ENCODE measurements at regions not wholly inside any gene's neighbourhood (a gene's known extent, or its start where the extent isn't known, plus 50 kb on each side); places are given as distances from the start of the nearest gene placed in this dataset.

DNA sequence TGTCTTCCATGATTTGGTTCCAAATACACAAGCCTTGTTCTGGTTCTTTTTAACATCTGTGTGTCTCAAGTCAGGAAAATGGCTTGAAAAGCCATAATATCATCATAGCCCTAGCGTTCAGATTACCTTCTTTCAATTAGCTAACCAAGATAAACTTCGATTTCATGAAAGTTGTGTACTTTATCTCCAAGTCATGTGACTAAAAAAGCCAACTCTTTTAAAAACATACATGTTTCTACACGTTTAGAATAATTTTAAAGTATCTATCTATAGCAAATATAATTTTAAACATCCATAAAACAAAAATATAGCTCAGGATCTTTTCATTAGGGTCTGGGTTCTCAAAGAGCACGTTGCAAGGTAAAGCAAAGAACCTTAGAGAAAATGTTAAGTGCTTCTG lies 261.1 kb downstream of the PRL start:
- H3K36me3 ChIP-seq (ENCODE audit: control insufficient read depth, insufficient read depth, low read length), result no peaks in the 10 kb centered on the region
- H3K27me3 Mint-ChIP-seq (ENCODE audit: low read depth in 2 of 2), result peaks cover 0 to 3% of the 10 kb centered on the region in 2 donors
- ATAC-seq (no peak), DNase-seq (no peak)
- H3K4me1 ChIP-seq (ENCODE audit: control insufficient read depth, insufficient read depth, low read length), result no peaks in the 10 kb centered on the region
- no peaks in the 10 kb centered on the region for H3K36me3 Mint-ChIP-seq
- H3K27ac ChIP-seq (ENCODE audit: low read length), result no peak overlapping the region
- WGBS (ENCODE audit: insufficient coverage), result 64% methylated on average over 3 of the region's 4 CpGs
- no peak overlapping the region for H3K4me3 Mint-ChIP-seq
- H3K4me3 ChIP-seq (ENCODE audit: low read length), result no peak overlapping the region
- no peaks in the 10 kb centered on the region for H3K4me1 Mint-ChIP-seq
- no peaks in the 10 kb centered on the region for H3K27me3 ChIP-seq (ENCODE audit: control insufficient read depth, insufficient read depth, low read length)
- TF ChIP-seq, protein P1, sequence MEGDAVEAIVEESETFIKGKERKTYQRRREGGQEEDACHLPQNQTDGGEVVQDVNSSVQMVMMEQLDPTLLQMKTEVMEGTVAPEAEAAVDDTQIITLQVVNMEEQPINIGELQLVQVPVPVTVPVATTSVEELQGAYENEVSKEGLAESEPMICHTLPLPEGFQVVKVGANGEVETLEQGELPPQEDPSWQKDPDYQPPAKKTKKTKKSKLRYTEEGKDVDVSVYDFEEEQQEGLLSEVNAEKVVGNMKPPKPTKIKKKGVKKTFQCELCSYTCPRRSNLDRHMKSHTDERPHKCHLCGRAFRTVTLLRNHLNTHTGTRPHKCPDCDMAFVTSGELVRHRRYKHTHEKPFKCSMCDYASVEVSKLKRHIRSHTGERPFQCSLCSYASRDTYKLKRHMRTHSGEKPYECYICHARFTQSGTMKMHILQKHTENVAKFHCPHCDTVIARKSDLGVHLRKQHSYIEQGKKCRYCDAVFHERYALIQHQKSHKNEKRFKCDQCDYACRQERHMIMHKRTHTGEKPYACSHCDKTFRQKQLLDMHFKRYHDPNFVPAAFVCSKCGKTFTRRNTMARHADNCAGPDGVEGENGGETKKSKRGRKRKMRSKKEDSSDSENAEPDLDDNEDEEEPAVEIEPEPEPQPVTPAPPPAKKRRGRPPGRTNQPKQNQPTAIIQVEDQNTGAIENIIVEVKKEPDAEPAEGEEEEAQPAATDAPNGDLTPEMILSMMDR (IDR thresholded peaks at IDR 0.05), result no peak
- H3K27ac Mint-ChIP-seq, result no peak overlapping the region
- no peaks in the 10 kb centered on the region for H3K9me3 ChIP-seq (ENCODE audit: control insufficient read depth, insufficient read depth, low read length)
- intact Hi-C loops (cut with micrococcal nuclease), result no loop called here
- peaks cover 0 to 4% of the 10 kb centered on the region in 2 donors for H3K9me3 Mint-ChIP-seq

DNA sequence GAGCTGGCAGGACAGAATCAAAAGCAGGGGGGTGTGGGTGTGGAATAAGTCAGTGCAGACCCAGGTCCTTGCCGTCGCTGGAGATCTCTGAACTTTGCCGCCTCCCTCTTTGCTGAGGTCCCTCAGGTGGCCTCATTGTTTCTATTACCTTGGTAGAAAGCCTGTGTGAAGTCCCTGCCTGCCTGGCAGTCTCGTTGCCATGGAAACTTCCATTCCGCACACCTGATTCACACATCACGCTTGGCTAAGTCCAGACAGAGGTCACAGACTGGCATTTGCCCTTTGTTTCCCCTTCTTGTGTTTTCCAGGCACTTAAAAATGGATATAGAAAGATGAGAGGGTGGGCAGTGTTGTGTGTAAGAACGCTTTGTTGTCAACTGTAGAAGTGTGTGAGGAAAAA lies 260.6 kb downstream of the PRL start:
- intact Hi-C loops (cut with micrococcal nuclease), result no loop called here
- DNase-seq, result peak in 1 of 2 donors; percentile 30
- no peak overlapping the region for H3K27ac Mint-ChIP-seq
- Histone ChIP-seq H3K27me3 (ENCODE audit: control insufficient read depth, insufficient read depth, low read length) (no peaks in the 10 kb centered on the region), H3K4me3 (ENCODE audit: low read length) (no peak overlapping the region), H3K4me1 (ENCODE audit: control insufficient read depth, insufficient read depth, low read length) (no peaks in the 10 kb centered on the region), H3K36me3 (ENCODE audit: control insufficient read depth, insufficient read depth, low read length) (no peaks in the 10 kb centered on the region), H3K27ac (ENCODE audit: low read length) (no peak overlapping the region), H3K9me3 (ENCODE audit: control insufficient read depth, insufficient read depth, low read length) (peaks cover 2% of the 10 kb centered on the region)
- H3K4me3 Mint-ChIP-seq, result no peak overlapping the region
- no peaks in the 10 kb centered on the region for H3K4me1 Mint-ChIP-seq
- peaks cover 0 to 4% of the 10 kb centered on the region in 2 donors for H3K9me3 Mint-ChIP-seq
- WGBS (ENCODE audit: insufficient coverage), result 56% methylated on average over 6 of the region's 7 CpGs
- no peaks in the 10 kb centered on the region for H3K36me3 Mint-ChIP-seq
- peaks cover 0 to 3% of the 10 kb centered on the region in 2 donors for H3K27me3 Mint-ChIP-seq (ENCODE audit: low read depth in 2 of 2)
- TF ChIP-seq, protein P1 (IDR thresholded peaks at IDR 0.05), result no peak
- no peak for ATAC-seq

DNA sequence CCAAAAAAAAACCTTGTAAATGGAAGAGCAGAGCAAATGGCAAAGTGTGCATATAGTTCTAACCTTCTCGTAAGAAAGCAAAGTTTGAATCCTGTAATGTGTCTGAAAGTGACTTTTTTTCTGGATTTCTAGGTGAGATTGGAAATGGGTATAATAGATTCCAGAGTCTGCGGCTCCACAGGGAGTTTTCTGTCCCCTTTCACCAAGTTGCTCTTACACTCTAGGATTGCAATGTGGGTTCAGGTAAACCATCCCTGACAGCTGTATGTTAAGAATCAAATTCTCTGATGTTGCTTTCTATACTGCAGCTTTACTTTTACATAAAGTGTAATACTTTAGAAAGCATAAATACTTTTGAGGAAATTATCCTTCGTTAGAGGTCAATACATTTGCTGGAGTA lies 260.1 kb downstream of the PRL start:
- TF ChIP-seq, protein P1 (IDR thresholded peaks at IDR 0.05), result no peak
- H3K36me3 ChIP-seq (ENCODE audit: control insufficient read depth, insufficient read depth, low read length), result no peaks in the 10 kb centered on the region
- no peak for ATAC-seq
- H3K36me3 Mint-ChIP-seq, result no peaks in the 10 kb centered on the region
- DNase-seq, result no peak
- no peak overlapping the region for H3K27ac ChIP-seq (ENCODE audit: low read length)
- H3K27me3 Mint-ChIP-seq (ENCODE audit: low read depth in 2 of 2), result peaks cover 0 to 3% of the 10 kb centered on the region in 2 donors
- H3K9me3 Mint-ChIP-seq, result peaks cover 0 to 4% of the 10 kb centered on the region in 2 donors
- H3K27ac Mint-ChIP-seq, result no peak overlapping the region
- intact Hi-C loops (cut with micrococcal nuclease), result no loop called here
- 73% methylated on average over 2 of the region's 3 CpGs for WGBS (ENCODE audit: insufficient coverage)
- H3K4me3 Mint-ChIP-seq, result no peak overlapping the region
- H3K4me3 ChIP-seq (ENCODE audit: low read length), result no peak overlapping the region
- H3K9me3 ChIP-seq (ENCODE audit: control insufficient read depth, insufficient read depth, low read length), result peaks cover 2% of the 10 kb centered on the region
- no peaks in the 10 kb centered on the region for H3K4me1 ChIP-seq (ENCODE audit: control insufficient read depth, insufficient read depth, low read length)
- no peaks in the 10 kb centered on the region for H3K4me1 Mint-ChIP-seq
- H3K27me3 ChIP-seq (ENCODE audit: control insufficient read depth, insufficient read depth, low read length), result no peaks in the 10 kb centered on the region

DNA sequence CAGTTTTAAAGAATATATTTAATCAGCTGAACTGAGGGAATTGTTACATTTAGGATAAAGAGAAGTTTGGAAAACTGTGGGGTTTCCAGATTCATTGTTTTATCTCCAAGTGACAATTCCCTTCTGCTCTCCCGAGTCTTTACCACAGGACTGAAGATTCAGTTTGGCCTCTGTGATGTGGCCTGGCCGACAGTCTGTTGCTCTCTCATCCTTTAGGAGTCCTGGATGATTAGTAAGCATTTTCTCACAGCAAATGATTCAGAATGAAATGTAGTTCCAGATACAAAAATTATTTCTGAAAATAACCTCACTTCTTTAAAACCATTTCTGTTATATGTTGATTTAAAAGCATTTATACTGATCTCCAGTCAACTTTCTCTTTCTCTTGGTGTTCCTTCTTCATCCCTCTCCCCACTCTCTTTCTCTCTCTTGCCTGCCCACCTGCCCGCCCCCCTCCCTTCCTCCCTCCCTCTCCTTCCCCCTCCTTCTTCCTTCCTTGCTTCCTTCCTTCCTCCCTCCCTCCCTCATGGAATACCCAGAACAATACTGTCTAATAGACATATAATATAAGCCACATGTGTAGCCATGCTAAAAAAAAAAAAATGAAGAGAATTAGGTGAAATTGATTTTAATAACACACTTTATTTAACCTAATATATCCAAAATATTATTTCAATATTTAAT lies 254.9 kb downstream of the PRL start:
- no peak overlapping the region for H3K27ac Mint-ChIP-seq
- TF ChIP-seq, protein P1 (IDR thresholded peaks at IDR 0.05), result no peak
- WGBS (ENCODE audit: insufficient coverage), result 80% methylated on average over 2 of the region's 3 CpGs
- peaks cover 0 to 3% of the 10 kb centered on the region in 2 donors for H3K9me3 Mint-ChIP-seq
- no peak for ATAC-seq
- Histone ChIP-seq H3K9me3 (ENCODE audit: control insufficient read depth, insufficient read depth, low read length) (peaks cover 2% of the 10 kb centered on the region), H3K4me3 (ENCODE audit: low read length) (no peak overlapping the region), H3K27ac (ENCODE audit: low read length) (no peak overlapping the region), H3K27me3 (ENCODE audit: control insufficient read depth, insufficient read depth, low read length) (no peaks in the 10 kb centered on the region), H3K4me1 (ENCODE audit: control insufficient read depth, insufficient read depth, low read length) (no peaks in the 10 kb centered on the region), H3K36me3 (ENCODE audit: control insufficient read depth, insufficient read depth, low read length) (no peaks in the 10 kb centered on the region)
- H3K36me3 Mint-ChIP-seq, result no peaks in the 10 kb centered on the region
- DNase-seq, result no peak
- no peak overlapping the region for H3K4me3 Mint-ChIP-seq
- H3K27me3 Mint-ChIP-seq (ENCODE audit: low read depth in 2 of 2), result no peaks in the 10 kb centered on the region
- H3K4me1 Mint-ChIP-seq, result peaks cover 6% of the 10 kb centered on the region in 2 donors
- intact Hi-C loops (cut with micrococcal nuclease), result no loop called here
